Stomach (tissue), 8 donors: ENCODE measurements at regions not wholly inside any gene's neighbourhood (a gene's known extent, or its start where the extent isn't known, plus 50 kb on each side); places are given as distances from the start of the nearest gene placed in this dataset.

Source experiments
- DNase-seq, 2 donors: peaks; one replicate each; pipeline versions ENCODE4 v3.0.0 to v3.0.0-alpha.2; 2013 to 2019
- H3K27ac ChIP-seq, 5 donors: fragments of 200-600 bp in 4 of 5; sonication (generic) in 4 of 5; one replicate each; pipeline ENCODE4 v1.5.1; 2013 to 2019; ENCODE audit warnings: mild to moderate bottlenecking in 1 of 5, moderate library complexity in 1 of 5
- H3K27me3 ChIP-seq, 3 donors: fragments of 200-600 bp; sonication (generic); one replicate each; pipeline ENCODE4 v1.5.1; 2017 to 2019; ENCODE audit warnings: mixed run types in 1 of 3
- H3K36me3 ChIP-seq, 4 donors: fragments of 200-600 bp; sonication (generic); 1 replicate in 3 of 4; 2 replicates in 1 of 4; pipeline ENCODE4 v1.5.1; 2016 to 2019
- H3K4me1 ChIP-seq, 4 donors: fragments of 200-600 bp; sonication (generic); one replicate each; pipeline ENCODE4 v1.5.1; 2016 to 2019
- H3K4me3 ChIP-seq, 4 donors: fragments of 200-600 bp; sonication (generic) in 3 of 4; one replicate each; pipeline ENCODE4 v1.5.1; 2016 to 2019; ENCODE audit warnings: mild to moderate bottlenecking in 1 of 4
- H3K9me3 ChIP-seq, 4 donors: fragments of 200-600 bp; sonication (generic); one replicate each; pipeline ENCODE4 v1.5.1; 2016 to 2019
- EP300 ChIP-seq: sonication (generic); formaldehyde crosslinking; IDR thresholded peaks from one replicate; pipeline ENCODE4 v1.6.1; 2017; ENCODE audit warnings: antibody characterized with exemption
- POLR2A ChIP-seq, 4 donors: fragments of 450-650 bp; IDR thresholded peaks; one replicate each; pipeline ENCODE4 v1.6.1; 2016; ENCODE audit warnings: antibody characterized with exemption in 4 of 4, control low read depth in 2 of 4, mild to moderate bottlenecking in 1 of 4, moderate library complexity in 1 of 4
- POLR2AphosphoS5 ChIP-seq, 3 donors: sonication (generic); formaldehyde crosslinking; IDR thresholded peaks; one replicate each; pipeline ENCODE4 v1.6.1; 2016; ENCODE audit warnings: antibody characterized with exemption in 3 of 3
- WGBS, 5 donors: extraction: QIAGEN DNeasy Blood & Tissue Kit in 3 of 5; methylation state at CpG; one replicate each; pipeline versions ENCODE4 v1.1.5 to v1.1.7; 2013 to 2018; 5-methylcytosine and 5-hydroxymethylcytosine counted together
- intact Hi-C: fragments of 100-400 bp; cut with DNase I; formaldehyde crosslinking; loops from one replicate; pipeline ENCODE4 v1.15.1; 2023; ENCODE audit warnings: low total_unique reads
- TF ChIP-seq, protein P1 (sequence below), 7 experiments: fragments of 450-650 bp in 4 of 7; fragments of 200-600 bp in 3 of 7; sonication (generic) in 3 of 7; IDR thresholded peaks; one replicate each; pipeline ENCODE4 v1.5.1; 2016 to 2019; ENCODE audit warnings: antibody characterized with exemption in 7 of 7, control low read depth in 2 of 7, mild to moderate bottlenecking in 1 of 7
- donor health status: healthy with polysubstance abuse.
- donor health status: Bipolar disorder and iron deficiency.
- donor health status: healthy.

DNA sequence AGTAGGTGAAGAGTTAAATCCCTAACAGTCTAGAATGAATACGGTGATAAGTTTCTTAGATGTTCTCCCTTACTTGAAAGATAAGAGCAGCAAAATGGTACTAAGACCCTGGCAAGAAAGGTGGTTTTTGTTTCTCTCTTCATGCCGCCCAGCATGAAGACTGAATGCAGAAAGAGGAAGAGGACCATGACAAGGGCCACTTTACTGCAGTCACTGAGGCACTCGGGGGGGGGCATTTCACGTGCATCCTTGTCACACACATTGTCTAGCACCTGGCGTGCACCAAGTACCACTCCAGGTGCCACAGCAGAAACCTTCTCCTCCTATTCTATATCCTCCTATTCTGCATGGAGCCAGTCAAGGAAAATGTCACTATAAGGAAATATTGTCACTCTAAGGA lies 222.0 kb downstream of the TOMM20 start:
- no peak for DNase-seq
- H3K27ac ChIP-seq: peak overlapping the region in 2 of 5 donors; percentile 79 to 80
- no peaks in the 10 kb centered on the region for H3K9me3 ChIP-seq

DNA sequence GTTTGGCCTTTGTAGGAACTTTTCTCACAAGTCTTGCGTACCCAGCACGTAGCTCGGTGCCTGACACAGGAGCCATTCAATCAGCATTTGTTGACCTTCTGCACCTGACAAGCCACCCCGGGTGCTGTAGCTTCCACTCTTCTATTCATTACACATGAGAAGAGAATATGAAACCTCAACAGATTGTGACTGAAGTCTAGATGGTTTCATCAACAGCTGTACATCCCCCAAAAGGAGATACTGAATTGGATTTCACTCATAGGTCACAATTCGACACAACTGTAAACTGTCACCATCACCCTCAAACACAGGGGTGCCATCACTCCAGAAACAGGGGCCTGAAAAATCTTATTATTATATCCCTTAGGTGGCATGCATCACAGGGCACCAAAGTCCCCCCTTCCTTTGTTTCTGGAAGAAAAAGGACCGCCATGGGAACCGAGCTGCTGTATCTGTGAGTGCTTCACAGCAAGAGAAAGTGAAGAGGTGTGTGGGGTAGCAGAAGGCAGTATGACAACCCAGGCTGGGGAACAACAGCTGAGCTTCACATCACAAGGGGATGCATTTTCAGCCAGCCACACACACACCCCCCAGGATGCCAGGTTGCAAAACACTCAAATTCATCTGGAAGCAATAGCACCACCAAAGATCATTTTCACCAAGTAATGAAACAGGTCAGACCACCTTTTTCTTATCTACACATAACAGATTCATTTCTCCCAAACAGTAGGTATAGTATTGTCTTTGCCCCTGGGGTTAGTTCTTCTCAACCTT lies 225.7 kb downstream of the TOMM20 start:
- DNase-seq: peak in 1 of 2 donors; percentile 53
- Histone ChIP-seq H3K36me3 (no peaks in the 10 kb centered on the region), H3K27me3 (no peaks in the 10 kb centered on the region), H3K4me1 (peaks cover 22 to 28% (median 25%) of the 10 kb centered on the region in 4 donors), H3K27ac (no peak overlapping the region), H3K9me3 (no peaks in the 10 kb centered on the region), H3K4me3 (no peak overlapping the region)
- WGBS, 5 donors: 58 to 78% (median 70%) methylated on average over 7 of the region's 7 CpGs
- intact Hi-C loops: no loop called here
- TF ChIP-seq, protein P1, sequence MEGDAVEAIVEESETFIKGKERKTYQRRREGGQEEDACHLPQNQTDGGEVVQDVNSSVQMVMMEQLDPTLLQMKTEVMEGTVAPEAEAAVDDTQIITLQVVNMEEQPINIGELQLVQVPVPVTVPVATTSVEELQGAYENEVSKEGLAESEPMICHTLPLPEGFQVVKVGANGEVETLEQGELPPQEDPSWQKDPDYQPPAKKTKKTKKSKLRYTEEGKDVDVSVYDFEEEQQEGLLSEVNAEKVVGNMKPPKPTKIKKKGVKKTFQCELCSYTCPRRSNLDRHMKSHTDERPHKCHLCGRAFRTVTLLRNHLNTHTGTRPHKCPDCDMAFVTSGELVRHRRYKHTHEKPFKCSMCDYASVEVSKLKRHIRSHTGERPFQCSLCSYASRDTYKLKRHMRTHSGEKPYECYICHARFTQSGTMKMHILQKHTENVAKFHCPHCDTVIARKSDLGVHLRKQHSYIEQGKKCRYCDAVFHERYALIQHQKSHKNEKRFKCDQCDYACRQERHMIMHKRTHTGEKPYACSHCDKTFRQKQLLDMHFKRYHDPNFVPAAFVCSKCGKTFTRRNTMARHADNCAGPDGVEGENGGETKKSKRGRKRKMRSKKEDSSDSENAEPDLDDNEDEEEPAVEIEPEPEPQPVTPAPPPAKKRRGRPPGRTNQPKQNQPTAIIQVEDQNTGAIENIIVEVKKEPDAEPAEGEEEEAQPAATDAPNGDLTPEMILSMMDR (IDR thresholded peaks at IDR 0.05): no peak
- no peak for TF ChIP-seq EP300
- TF ChIP-seq POLR2A (IDR thresholded peaks at IDR 0.05): no peak
- TF ChIP-seq POLR2AphosphoS5 (IDR thresholded peaks at IDR 0.05): no peak

More for the DNA sequence above, 222.0 kb downstream of the TOMM20 start:
- WGBS, 5 donors: 69 to 83% (median 78%) methylated on average over 5 of the region's 5 CpGs
- Histone ChIP-seq H3K4me1 (peaks cover 18 to 29% (median 24%) of the 10 kb centered on the region in 4 donors), H3K4me3 (no peak overlapping the region), H3K36me3 (no peaks in the 10 kb centered on the region), H3K27me3 (no peaks in the 10 kb centered on the region)
- intact Hi-C loops: no loop called here
- TF ChIP-seq EP300: no peak
- TF ChIP-seq, protein P1 (IDR thresholded peaks at IDR 0.05): no peak

DNA sequence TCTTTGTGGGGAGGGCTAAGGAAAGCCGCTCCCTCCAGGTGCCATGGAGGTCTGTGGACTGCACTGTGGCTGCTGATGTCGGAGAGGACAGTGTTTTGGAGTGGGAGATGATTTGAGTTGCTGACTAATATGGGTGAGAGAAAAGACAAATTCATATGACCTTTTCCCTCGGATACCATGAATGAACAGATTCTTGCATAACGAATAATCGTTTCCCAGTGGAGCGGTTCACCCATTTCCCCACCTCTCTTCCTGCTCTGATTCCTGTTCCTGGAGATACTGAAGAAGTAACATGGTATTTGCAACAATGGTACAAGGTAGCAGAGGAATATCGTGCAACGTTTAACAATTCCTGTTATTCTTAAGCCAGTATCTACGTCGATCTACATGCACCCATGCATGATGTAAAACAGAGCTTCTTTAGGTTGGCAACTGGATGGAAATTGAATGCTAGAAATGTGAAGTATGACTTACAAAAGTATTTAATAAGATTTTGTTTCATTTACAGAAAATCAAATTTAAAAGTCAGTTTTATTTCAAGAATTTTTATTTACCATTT lies 227.1 kb downstream of the TOMM20 start:
- Histone ChIP-seq H3K27me3 (no peaks in the 10 kb centered on the region), H3K4me3 (no peak overlapping the region), H3K4me1 (peaks cover 12 to 23% (median 16%) of the 10 kb centered on the region in 4 donors), H3K9me3 (no peaks in the 10 kb centered on the region), H3K36me3 (no peaks in the 10 kb centered on the region), H3K27ac (no peak overlapping the region)
- intact Hi-C loops: no loop called here
- TF ChIP-seq POLR2A (IDR thresholded peaks at IDR 0.05) (no peak), EP300 (no peak), POLR2AphosphoS5 (IDR thresholded peaks at IDR 0.05) (no peak)
- TF ChIP-seq, protein P1 (IDR thresholded peaks at IDR 0.05): no peak
- no peak for DNase-seq
- WGBS, 5 donors: 84 to 91% (median 88%) methylated on average over 10 of the region's 10 CpGs

DNA sequence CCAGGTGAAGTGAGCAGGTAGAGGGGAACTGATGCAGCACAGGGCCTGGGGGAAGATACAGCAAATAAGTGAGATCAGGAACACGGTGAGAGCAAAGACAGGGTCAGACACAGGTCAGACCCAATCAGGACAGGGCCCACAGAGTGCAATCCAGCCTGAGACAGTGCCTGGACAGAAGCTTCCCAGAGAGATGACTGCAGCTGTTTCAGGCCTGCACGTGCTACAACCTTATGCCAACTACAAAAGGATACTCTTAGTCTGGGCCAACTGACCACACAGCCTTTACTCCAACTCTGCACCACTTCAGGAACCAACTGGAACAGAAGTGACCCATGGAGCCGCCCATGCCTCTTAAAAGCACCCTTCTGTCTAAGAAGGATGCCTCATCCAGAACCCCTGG lies 228.0 kb downstream of the TOMM20 start:
- H3K27me3 ChIP-seq: no peaks in the 10 kb centered on the region
- H3K36me3 ChIP-seq: no peaks in the 10 kb centered on the region
- H3K27ac ChIP-seq: no peak overlapping the region
- intact Hi-C loops: no loop called here
- DNase-seq: no peak
- H3K9me3 ChIP-seq: no peaks in the 10 kb centered on the region
- H3K4me3 ChIP-seq: no peak overlapping the region
- H3K4me1 ChIP-seq: peaks cover 12 to 23% (median 18%) of the 10 kb centered on the region in 4 donors
- 91 to 97% (median 94%) methylated on average over 2 to 3 of the region's 3 CpGs for WGBS, 5 donors
- TF ChIP-seq, protein P1 (IDR thresholded peaks at IDR 0.05): no peak
- TF ChIP-seq EP300: no peak
- no peak for TF ChIP-seq POLR2AphosphoS5 (IDR thresholded peaks at IDR 0.05)
- TF ChIP-seq POLR2A (IDR thresholded peaks at IDR 0.05): no peak
